GM12892 (cell line): ENCODE measurements at regions not wholly inside any gene's neighbourhood (a gene's known extent, or its start where the extent isn't known, plus 50 kb on each side); places are given as distances from the start of the nearest gene placed in this dataset.

Experiments
- POLR2A ChIP-seq: IDR thresholded peaks from 2 replicates; pipeline ENCODE4 v1.6.1; 2011; ENCODE audit warnings: low read depth, low read length, control low read depth
- POLR2AphosphoS5 ChIP-seq: IDR thresholded peaks from 2 replicates; pipeline ENCODE4 v1.6.1; 2011; ENCODE audit warnings: low read depth, low read length, control low read depth
- TAF1 ChIP-seq: IDR thresholded peaks from 2 replicates; pipeline ENCODE4 v1.6.1; 2011; ENCODE audit warnings: low read depth, mild to moderate bottlenecking, control low read depth, low read length, borderline replicate concordance

GRCh38 chr10:79017882-79018520 is 50.8 kb upstream of the ZMIZ1 start:
- no peak for TF ChIP-seq POLR2A
- no peak for TF ChIP-seq POLR2AphosphoS5
- no peak for TF ChIP-seq TAF1
